GM18498 (cell line): ENCODE measurements at regions not wholly inside any gene's neighbourhood (a gene's known extent, or its start where the extent isn't known, plus 50 kb on each side); places are given as distances from the start of the nearest gene placed in this dataset.
A peak's percentile ranks its signal among the peaks of the same experiment; 100 is the strongest.
"Not testable (repeated sequence)": the region's sequence is repeated elsewhere in the genome, so short reads cannot be mapped to it uniquely, and the experiment has no call there.

Experiments
- ATAC-seq: cut with Tn5 transposase; IDR thresholded peaks from one replicate; pipeline ENCODE4 v1.9.1; 2021; ENCODE audit warnings: mild to moderate bottlenecking, moderate library complexity; ENCODE audit not compliant: unreplicated experiment

- ATAC-seq, result no peak
Observed at GRCh38 chr2:51344886-51345285, 313.0 kb upstream of the NRXN1 start.

- no peak for ATAC-seq
Observed at GRCh38 chr2:51335087-51336058, 303.4 kb upstream of the NRXN1 start.

- no peak for ATAC-seq
Observed at GRCh38 chr2:51329512-51329911, 297.6 kb upstream of the NRXN1 start.

- no peak for ATAC-seq
Observed at GRCh38 chr2:51324051-51324450, 292.1 kb upstream of the NRXN1 start.

- no peak for ATAC-seq
Observed at GRCh38 chr2:51322613-51323012, 290.7 kb upstream of the NRXN1 start.

- ATAC-seq, result no peak
Observed at GRCh38 chr2:51304311-51304710, 272.4 kb upstream of the NRXN1 start.

- ATAC-seq, result no peak
Observed at GRCh38 chr2:51301381-51301780, 269.4 kb upstream of the NRXN1 start.

GRCh38 chr2:51299370-51299769, 267.4 kb upstream of the NRXN1 start:
- ATAC-seq, result no peak

GRCh38 chr2:51297488-51297887, 265.6 kb upstream of the NRXN1 start:
- ATAC-seq, result peak; percentile 72

GRCh38 chr2:51293566-51294200, 261.8 kb upstream of the NRXN1 start:
- ATAC-seq, result no peak

GRCh38 chr2:51291762-51292551, 260.0 kb upstream of the NRXN1 start:
- ATAC-seq, result no peak

GRCh38 chr2:51290725-51291124, 258.8 kb upstream of the NRXN1 start:
- ATAC-seq, result no peak

GRCh38 chr2:51289045-51289444, 257.1 kb upstream of the NRXN1 start:
- ATAC-seq, result no peak

- no peak for ATAC-seq
Observed at GRCh38 chr2:51268191-51268590, 236.3 kb upstream of the NRXN1 start.

- no peak for ATAC-seq
Observed at GRCh38 chr2:51265539-51265938, 233.6 kb upstream of the NRXN1 start.

GRCh38 chr2:51263951-51264350, 232.0 kb upstream of the NRXN1 start:
- ATAC-seq, result no peak

GRCh38 chr2:51263101-51263500, 231.2 kb upstream of the NRXN1 start:
- not testable (repeated sequence) for ATAC-seq

- no peak for ATAC-seq
Observed at GRCh38 chr2:51258301-51258700, 226.4 kb upstream of the NRXN1 start.

GRCh38 chr2:51256736-51257135, 224.8 kb upstream of the NRXN1 start:
- no peak for ATAC-seq

GRCh38 chr2:51251356-51251755, 219.4 kb upstream of the NRXN1 start:
- no peak for ATAC-seq

GRCh38 chr2:51247252-51247805, 215.4 kb upstream of the NRXN1 start:
- no peak for ATAC-seq
